Ovary (tissue), 3 donors: ENCODE measurements at regions not wholly inside any gene's neighbourhood (a gene's known extent, or its start where the extent isn't known, plus 50 kb on each side); places are given as distances from the start of the nearest gene placed in this dataset.

ENCODE experiments used
- CTCF ChIP-seq, 3 donors: fragments of 450-650 bp in 2 of 3; fragments of 200-600 bp in 1 of 3; IDR thresholded peaks; one replicate each; pipeline versions ENCODE4 v1.5.1 to v1.8.0; 2016 to 2022; ENCODE audit warnings: antibody characterized with exemption in 3 of 3, mild to moderate bottlenecking in 1 of 3
- EP300 ChIP-seq: sonication (generic); formaldehyde crosslinking; IDR thresholded peaks from one replicate; pipeline ENCODE4 v1.6.1; 2017; ENCODE audit warnings: antibody characterized with exemption
- POLR2A ChIP-seq: fragments of 450-650 bp; IDR thresholded peaks from one replicate; pipeline ENCODE4 v1.6.1; 2017; ENCODE audit warnings: antibody characterized with exemption, mild to moderate bottlenecking, moderate library complexity
- donor health status: DM: no; HTN: no; CAD: no.

- TF ChIP-seq CTCF (IDR thresholded peaks at IDR 0.05) (no peak), POLR2A (no peak), EP300 (no peak)
Measured at GRCh38 chr12:81874586-81874985, 115.4 kb upstream of the PPFIA2 start.
